UCSD-AML1 (cell line): ENCODE measurements at regions not wholly inside any gene's neighbourhood (a gene's known extent, or its start where the extent isn't known, plus 50 kb on each side); places are given as distances from the start of the nearest gene placed in this dataset.

ENCODE experiments used
- DNase-seq: peaks from one replicate; lab custom pipeline; 2025; ENCODE audit not compliant: unreplicated experiment; lab: John Stamatoyannopoulos, UW

DNA sequence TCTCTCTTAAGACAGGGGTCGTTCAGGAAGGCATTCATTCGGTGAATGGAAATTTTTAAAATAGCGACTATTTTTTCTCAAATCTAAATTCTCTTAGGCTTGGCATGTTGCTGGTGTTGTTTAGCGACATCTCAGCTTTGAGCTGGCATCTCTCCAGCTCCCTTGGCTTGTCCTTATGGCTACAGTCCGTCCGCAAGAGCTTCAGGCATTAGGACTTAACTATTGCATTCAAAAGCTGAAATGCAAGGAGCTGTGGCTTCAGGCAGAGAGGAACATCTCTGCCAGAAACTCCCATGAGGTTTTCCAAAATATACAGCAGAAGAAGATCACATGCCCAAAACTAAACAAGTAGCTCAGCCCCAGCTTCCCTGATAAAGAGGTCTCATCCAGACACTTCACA lies 578.5 kb downstream of the EFNB2 start:
- no peak for DNase-seq

DNA sequence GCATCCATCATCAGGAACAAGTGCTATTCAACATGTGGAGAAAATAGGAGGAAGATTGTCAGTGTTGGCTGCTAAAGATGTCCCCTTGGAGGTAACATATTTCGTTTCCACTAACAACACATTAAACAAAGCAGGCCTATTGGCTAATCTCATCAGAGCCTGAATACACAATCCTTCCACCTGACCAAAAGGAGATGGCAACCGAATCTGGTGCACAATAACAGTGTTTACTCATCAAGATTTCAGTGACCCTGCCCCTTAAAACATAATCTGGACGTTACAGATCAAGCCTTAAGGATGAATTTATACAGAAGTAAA lies 582.5 kb downstream of the EFNB2 start:
- no peak for DNase-seq

DNA sequence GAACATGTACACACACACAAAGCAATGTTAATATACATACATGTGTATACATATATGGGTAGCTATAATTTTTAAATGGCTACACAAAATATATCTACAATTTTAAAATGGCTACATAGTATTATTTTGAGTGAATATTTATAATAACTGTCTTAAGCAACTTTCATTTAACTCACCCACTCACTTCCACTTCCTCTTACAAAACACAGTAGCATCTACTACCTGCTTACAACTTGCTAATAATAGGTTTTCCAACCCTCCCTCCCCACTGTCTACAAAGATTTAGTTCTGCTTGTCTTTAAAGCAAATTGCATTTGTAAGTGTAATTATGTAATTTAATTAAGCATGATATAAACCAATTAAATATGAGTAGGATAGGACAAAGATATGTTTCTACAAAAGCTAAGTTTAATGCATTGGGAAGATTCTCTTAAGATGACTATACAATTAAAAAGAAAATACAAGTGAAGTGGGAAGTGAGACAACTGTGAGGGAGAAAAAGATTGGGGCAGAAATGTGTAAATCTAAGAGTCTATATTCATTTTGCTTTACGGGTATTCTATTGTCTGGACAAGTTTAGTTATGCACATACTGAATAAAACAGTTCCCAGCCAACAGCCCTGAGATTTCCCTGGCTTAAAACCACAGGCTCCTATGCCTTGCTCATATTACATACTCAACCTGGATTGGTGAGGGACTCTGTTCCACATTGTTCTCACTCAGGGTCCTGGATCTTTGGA lies 583.1 kb downstream of the EFNB2 start:
- no peak for DNase-seq

DNA sequence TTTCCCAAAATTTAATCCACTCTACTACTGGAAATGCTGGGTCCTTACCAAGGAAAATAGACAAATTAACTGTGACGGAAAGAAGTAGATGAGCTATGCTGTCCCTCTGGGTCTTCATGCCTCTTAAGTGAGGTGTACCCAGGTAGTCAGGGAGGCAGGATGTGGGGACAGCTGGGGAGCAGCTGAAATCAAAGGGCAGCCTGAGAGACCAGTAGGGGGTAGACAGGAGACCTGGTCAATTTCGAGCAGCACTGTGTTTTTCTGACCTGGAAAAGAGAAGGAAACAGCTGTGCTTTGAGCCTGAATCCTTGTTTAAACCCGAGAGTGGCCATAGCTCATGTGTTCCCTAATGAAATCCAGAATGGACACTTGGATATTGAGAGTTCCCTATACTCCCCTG lies 587.3 kb downstream of the EFNB2 start:
- no peak for DNase-seq

DNA sequence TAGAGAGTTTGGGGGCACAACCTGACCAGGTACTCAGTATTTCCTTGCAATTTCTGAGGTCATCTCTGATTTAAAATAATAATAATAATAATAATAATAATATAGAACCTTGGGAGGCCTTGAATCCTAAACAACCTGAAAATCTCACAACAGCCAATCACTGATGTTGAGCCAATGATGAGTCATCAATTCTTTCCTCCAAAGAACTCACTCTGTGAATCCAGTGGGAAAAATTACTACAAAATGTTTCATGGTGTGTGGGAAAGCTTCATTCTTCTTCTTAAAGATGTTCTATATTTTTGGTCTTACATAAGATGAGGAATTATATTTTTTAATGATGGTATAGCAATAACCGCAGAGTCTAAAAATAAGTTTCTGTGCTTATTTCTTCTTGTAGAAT lies 594.6 kb downstream of the EFNB2 start:
- DNase-seq, result no peak

DNA sequence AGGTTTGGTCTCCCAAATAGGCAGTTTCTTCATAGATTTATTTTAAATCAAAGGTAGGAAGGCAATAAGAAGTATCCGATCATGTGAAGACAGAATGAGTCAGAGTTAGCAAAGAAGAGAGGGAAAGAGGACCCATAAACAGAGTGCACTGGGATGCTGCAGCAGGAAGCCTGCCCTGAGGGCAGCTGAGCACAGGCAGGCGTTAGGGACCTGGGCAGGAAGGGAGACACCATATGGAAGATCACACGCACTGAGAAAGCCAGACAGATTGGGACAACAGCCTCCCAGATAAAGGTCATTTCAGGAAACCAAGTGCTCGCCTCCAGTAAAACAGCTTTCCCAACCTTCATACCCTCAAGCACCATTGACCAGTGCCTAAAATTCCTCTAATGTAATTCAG lies 598.0 kb downstream of the EFNB2 start:
- DNase-seq, result no peak

DNA sequence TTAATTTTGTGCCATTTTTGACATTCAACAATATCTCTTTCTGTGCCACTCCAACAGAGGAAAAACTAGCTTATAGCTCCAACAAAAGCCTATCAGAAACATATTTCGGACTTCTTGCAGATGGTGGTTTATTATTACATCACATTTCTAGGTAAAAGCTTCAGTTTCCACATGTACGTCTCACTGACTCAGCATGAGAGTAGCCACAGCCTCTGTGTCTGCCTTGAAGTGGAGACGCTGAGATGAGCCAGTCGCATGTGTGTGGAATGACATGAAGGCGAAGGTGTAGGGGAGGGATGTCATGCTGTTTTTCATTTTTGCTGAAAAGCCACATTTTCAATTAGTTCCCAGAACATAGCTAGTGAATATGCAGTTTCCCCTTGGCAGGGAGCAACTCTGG lies 598.6 kb downstream of the EFNB2 start:
- no peak for DNase-seq

DNA sequence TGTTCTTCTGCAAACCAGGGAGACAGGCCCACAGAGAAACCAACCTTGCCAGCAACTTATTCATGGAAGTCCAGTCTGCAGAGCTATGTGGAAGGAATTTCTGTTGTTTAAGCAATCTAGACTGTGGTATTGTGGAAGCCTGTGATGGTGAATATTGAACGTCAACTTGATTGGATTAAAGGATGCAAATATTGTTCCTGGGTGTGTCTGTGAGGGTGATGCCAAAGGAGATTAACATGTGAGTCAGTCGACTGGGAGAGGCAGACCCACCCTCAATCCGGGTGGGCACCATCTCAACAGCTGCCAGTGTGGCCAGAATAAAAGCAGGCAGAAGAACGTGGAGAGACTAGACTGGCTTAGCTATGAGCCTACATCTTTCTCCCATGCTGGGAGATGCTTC lies 606.0 kb downstream of the EFNB2 start:
- DNase-seq, result no peak

DNA sequence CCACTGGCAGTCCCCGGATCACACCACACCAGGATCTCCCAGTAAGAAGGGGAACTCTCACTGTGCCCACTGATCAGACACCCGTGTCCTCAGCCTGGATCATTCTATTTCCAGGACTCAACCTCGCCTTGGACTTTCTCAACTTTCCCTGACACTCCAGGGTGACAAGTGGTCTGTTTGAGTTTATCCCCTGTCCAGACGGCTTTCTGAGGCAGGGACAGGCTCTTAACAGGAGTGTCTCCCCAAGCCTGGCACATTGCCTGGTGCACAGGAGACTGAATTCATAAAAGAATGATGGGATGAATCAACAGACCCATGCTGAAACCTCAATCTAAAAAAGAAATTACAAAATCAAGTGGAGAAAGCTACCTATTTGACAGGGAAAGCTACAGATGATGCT lies 606.6 kb downstream of the EFNB2 start:
- no peak for DNase-seq

DNA sequence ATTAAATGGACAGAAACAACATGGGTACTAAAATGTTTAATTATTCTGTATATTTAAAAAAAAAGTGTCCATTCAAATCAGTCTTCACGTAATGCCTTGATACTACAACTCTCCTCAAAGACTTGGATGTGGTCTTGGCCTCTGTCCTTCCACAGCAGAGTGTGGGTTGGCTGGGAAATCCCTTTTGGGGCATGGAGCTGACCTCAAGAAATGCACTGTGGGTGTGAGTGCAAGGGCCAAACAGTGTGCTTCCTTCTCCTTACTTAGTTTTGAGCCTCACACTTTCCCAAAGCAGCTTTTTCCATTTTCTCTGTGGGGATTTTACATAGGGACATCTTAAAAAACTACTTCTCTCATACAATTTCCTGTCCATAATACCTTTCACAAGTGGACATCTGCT lies 607.4 kb downstream of the EFNB2 start:
- DNase-seq, result no peak

DNA sequence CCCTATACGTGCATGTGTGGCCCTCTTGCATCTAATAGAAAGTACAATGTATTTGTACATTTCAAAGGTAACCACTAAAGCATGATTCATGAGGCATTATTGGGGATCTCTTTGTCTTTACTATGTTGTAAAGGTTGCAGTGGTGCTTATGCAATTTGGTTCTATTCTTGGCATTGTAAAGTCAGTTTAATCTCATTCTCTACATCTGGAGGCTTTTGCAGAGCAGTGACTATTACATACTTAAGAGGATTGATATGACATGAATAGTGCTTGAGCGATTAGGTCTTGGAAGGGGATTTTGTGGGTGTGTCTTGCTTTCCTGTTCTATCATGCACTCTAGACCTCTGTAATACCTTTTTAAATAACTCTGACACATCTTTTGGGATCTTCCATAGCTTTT lies 610.0 kb downstream of the EFNB2 start:
- DNase-seq, result no peak

DNA sequence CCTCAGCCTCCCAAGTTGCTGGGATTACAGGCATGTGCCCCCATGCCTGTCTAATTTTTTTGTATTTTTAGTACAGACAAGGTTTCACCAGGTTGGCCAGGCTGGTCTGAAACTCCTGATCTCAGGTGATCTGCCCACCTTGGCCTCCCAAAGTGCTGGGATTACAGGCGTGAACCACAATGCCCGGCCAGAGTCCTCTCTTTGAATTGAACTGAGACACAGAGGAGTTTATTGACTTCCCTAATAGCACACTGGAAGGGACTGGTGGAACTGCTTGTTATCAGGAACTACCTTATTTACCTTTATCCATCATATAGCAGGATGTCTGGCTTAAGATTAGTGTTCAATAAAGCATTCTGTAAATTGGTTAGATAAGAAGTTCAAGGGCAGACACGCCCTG lies 613.8 kb downstream of the EFNB2 start:
- no peak for DNase-seq

DNA sequence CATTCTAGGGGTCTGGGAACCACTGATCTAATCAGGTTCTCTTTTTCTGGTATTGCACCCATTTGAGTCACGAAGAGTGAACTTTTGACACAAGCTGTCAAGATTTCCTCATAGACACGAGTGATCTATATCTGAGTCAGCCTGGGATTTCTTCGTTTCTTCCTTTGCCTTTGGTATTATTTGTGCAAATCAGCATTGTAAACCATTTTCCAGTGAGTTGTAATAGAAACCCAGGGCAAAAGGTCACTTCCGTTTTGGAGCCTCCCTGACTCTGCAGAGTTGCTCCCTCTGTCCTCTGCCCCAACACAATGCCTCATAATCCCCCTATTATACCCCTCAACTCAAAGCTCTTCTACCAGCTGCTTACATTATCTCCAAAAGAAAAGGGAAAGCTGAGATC lies 615.1 kb downstream of the EFNB2 start:
- DNase-seq, result no peak

DNA sequence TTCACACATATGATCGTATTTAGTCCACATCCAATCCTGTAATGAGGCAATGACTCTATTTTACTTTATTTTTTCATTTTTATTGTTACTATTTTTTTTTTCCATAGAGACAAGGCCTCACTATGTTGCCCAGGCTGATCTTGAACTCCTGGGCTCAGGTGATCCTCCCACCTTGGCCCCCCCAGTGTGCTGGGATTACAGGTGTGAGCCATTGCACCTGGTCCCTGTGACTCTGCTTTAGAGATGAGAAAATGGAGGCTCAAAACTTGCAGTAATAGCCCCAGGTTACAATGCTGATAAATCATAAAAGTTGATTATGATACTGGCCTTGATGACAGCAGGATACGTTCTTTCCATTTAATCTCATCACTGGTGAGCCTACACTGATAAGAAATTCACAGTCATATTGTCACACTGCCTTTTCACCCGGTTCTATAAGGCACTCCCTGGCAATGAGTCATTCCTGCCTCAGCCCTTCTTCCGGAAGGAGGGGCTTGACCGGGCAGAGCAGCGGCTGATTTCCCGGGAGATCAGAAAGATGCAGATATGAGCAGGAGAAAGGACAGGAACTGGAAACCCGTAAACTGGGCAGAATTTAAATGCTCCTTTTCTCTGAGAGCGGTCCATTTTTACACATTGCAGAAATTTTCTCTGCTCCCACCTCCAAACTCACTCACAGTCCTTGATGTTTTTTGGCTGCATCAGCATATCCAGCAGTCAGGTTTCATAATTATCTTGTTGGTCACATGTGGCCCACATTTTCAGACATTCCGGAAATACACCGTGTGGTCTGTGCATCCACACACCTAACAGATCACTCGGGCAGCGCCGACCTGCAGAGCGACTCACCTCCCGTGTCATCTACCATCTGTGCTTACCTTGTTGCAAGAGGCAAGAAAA lies 616.4 kb downstream of the EFNB2 start:
- DNase-seq, result no peak

DNA sequence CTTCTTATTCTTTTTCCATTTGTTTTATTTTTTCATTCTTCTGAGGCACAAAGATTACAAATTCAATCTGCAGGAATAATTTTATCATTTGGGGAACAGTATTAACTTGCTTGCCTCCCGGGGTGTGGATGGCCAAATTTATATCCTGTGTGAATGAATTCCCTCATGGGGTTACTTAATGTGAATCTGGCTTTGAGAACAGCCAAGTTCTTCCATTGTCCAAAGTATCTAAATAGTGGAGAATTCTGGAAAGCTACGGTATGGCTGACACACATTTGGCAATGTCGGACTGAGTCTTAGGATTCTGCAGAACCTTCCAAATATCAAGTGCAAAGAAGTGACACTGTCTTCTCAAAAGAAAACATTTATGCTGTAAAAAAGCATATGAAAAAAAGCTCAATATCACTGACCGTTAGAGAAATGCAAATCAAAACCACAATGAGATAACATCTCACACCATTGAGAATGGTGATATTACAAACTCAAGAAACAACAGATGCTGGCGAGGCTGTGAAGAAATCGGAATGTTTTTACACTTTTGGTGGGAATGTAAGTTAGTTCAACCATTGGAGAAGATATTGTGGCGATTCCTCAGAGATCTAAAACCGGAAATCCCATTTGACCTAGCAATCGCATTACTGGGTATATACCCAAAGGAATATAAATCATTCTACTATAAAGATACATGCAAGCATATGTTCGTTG lies 620.2 kb downstream of the EFNB2 start:
- DNase-seq, result no peak

DNA sequence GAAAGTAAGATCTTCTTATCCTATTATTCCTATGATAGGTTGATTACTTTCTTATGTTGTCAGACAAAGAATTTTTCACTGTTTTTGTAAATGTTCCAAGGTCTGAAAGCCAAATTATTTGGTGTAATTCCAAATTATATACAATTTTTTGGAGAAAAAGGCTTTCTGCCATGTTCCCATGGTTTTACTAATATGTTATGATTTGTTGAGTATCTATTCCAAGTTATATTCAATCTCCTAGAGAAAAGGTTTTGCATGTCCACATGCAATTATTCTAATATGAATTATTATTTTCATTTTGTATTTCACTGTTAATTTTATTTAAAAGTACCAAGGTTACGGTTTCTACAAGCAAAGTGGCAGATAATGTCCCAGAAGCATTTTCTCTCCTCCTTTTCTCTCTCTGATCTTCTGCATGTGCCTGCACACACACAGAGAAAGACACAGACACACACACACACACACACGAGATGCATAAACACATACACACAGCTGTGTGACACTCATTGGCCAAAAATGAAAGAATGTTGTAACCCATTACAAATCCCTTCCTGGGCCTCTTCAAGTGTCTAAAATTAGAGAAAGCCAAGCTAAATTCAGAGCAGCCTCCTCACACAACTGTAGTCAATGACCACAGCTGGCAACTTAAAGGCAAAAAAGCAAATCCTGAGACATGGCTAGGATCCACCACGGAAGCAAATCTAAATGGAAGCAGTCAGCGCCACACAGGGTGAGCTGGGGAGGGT lies 621.0 kb downstream of the EFNB2 start:
- no peak for DNase-seq

DNA sequence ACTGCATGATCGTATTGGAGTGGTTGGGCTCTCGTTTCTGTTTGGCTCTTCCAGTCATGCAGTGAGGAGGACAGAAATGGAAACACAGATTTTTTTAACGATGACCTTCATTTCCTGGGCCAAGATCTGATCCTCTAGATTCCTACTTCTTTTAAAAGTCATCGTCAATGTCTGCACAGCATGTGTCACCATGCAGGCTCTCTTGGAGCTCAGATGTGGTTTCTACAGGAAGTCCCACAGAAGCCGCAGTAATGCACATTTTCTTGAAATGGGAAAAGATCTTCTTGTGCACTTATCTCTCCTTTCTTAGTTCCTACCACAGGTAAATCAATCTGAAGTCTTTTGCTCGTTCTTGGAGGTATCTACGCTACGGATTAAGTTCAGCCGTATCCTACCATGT lies 626.9 kb downstream of the EFNB2 start:
- no peak for DNase-seq

DNA sequence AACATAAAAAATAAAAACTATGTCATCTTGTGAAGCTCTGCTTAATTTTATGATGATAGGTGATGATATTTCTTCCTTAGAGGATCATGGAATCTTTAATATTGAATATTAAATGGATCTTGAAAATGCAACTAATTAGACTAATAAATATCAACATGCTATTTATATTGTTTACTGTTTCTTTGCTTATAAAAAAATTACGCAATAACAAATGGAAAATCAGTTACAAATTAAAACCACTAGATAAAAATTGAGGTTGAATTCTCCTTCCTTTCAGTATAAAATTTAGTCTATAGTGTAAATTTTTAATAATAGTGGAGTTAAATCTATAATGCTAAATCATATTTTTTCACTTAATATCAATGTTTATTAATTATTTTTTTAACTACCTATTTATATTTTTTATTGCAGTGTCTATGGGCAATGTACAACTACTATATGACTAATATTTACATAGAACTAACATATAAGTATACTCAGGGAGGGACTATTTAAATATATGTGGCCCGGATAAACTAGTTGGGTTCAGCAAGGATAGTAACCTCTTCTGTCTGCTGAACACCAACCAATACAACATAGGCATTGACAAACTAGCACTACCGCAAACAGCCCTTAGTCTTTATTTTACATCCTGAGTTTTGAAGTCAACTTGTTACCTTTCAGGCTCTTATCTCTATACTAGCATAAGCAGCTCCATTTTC lies 628.0 kb downstream of the EFNB2 start:
- DNase-seq, result no peak

DNA sequence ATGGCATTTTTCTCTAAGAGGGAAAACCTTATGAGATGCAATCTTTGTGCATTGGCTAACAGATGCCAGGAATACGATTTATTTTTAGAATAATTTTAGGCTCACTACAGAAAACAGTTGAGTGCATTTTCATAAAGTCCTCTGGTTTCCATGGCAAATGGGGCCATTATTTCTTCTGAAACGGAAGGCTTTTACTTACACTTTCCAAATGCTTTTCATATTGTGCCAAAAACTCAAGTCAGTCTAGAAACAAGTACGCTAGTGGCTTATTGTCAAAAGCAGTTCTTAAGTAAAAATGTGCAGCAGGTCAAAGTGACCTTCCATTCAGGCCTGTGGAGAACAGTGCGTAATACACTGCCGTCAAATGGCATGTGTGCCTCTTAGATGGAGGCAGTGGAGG lies 628.7 kb downstream of the EFNB2 start:
- DNase-seq, result no peak

DNA sequence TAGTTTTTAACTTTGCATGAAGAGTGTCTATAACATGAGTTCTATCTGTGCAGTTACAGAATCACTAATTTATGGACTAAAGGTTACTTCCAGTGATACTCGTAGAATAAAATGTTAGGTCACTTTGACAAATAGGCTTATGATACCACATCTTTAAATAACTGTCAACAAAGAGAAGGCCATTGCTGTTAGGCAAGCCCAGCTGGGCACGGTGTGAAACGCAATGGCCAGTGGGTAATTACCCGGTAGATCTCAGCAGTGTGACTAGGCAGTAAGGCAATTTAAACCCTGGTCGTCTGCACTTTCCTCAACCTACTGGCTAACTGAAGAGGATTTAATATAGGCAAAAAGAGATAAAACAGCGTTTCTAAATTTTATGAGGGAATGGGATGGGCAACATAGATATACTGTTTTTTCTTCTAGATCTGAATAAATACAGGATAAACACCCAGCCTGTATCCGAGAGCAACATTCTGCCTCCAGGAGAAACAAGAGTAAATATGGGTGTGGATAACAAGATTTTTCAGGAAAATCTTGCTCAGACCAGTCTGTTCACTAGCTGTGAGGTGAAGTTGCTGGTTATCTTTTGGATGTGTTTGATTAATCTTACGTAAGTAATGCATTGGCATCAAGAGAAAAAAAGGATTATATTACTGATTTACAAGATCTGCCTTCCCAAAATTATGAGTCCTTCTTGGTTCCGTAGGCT lies 631.3 kb downstream of the EFNB2 start:
- no peak for DNase-seq
